HFFc6 (cell line): ENCODE measurements at regions not wholly inside any gene's neighbourhood (a gene's known extent, or its start where the extent isn't known, plus 50 kb on each side); places are given as distances from the start of the nearest gene placed in this dataset.

Experiments
- DNase-seq: peaks from one replicate; pipeline ENCODE4 v3.0.0-alpha.2; 2018
- H3K27ac Mint-ChIP-seq: 2 replicates; pipeline ENCODE4 v1.8.0; 2020; ENCODE audit warnings: mild to moderate bottlenecking, mixed read lengths
- H3K27me3 Mint-ChIP-seq: 2 replicates; pipeline ENCODE4 v1.8.0; 2021; ENCODE audit warnings: mild to moderate bottlenecking, moderate library complexity, mixed read lengths; ENCODE audit not compliant: insufficient read depth
- H3K36me3 Mint-ChIP-seq: 2 replicates; pipeline ENCODE4 v1.8.0; 2021; ENCODE audit warnings: low read depth, mixed read lengths
- H3K4me1 Mint-ChIP-seq: 2 replicates; pipeline ENCODE4 v1.8.0; 2020; ENCODE audit warnings: low read depth, mixed read lengths
- H3K4me3 Mint-ChIP-seq: 2 replicates; pipeline ENCODE4 v1.8.0; 2020; ENCODE audit warnings: mild to moderate bottlenecking, moderate library complexity, mixed read lengths
- H3K9me3 Mint-ChIP-seq: 2 replicates; pipeline ENCODE4 v1.8.0; 2020; ENCODE audit warnings: mild to moderate bottlenecking, mixed read lengths
- CTCF ChIP-seq: fragments of 200-600 bp; sonication (generic); IDR thresholded peaks from 2 replicates; pipeline ENCODE4 v1.5.0; 2021; ENCODE audit warnings: antibody characterized with exemption, mild to moderate bottlenecking

- Mint-ChIP-seq H3K27me3 (no peaks in the 10 kb centered on the region; the same call in 1 of the 2 replicates), H3K36me3 (peaks cover 17% of the 10 kb centered on the region; the same call in 1 of the 2 replicates), H3K4me1 (peaks cover 27% of the 10 kb centered on the region), H3K27ac (no peak overlapping the region), H3K9me3 (peaks cover 4% of the 10 kb centered on the region), H3K4me3 (no peak overlapping the region)
- no peak for TF ChIP-seq CTCF
- DNase-seq, result no peak
These were observed 138.1 kb upstream of the ADAMTSL1 start for GRCh38 chr9:18335825-18336224.

GRCh38 chr9:18338042-18338441 lies 135.9 kb upstream of the ADAMTSL1 start:
- no peak overlapping the region for H3K27ac Mint-ChIP-seq
- H3K36me3 Mint-ChIP-seq, result peaks cover 22% of the 10 kb centered on the region; the same call in 1 of the 2 replicates
- no peaks in the 10 kb centered on the region; the same call in 1 of the 2 replicates for H3K27me3 Mint-ChIP-seq
- peaks cover 7% of the 10 kb centered on the region for H3K9me3 Mint-ChIP-seq
- TF ChIP-seq CTCF, result no peak
- DNase-seq, result no peak
- H3K4me1 Mint-ChIP-seq, result peaks cover 21% of the 10 kb centered on the region
- no peak overlapping the region for H3K4me3 Mint-ChIP-seq

GRCh38 chr9:18343784-18344183 lies 130.2 kb upstream of the ADAMTSL1 start:
- no peak for TF ChIP-seq CTCF
- peaks cover 17% of the 10 kb centered on the region; the same call in 1 of the 2 replicates for H3K36me3 Mint-ChIP-seq
- no peak for DNase-seq

GRCh38 chr9:18346745-18347144 lies 127.2 kb upstream of the ADAMTSL1 start:
- no peaks in the 10 kb centered on the region; the same call in 1 of the 2 replicates for H3K27me3 Mint-ChIP-seq
- H3K4me3 Mint-ChIP-seq, result no peak overlapping the region
- peaks cover 19% of the 10 kb centered on the region for H3K4me1 Mint-ChIP-seq
- TF ChIP-seq CTCF, result no peak
- no peak for DNase-seq
- H3K36me3 Mint-ChIP-seq, result no peaks in the 10 kb centered on the region
- no peak overlapping the region for H3K27ac Mint-ChIP-seq
- H3K9me3 Mint-ChIP-seq, result no peaks in the 10 kb centered on the region

More at GRCh38 chr9:18343784-18344183, 130.2 kb upstream of the ADAMTSL1 start:
- Mint-ChIP-seq H3K4me1 (peaks cover 19% of the 10 kb centered on the region), H3K27ac (no peak overlapping the region), H3K27me3 (no peaks in the 10 kb centered on the region; the same call in 1 of the 2 replicates), H3K4me3 (no peak overlapping the region), H3K9me3 (peaks cover 7% of the 10 kb centered on the region)

- no peaks in the 10 kb centered on the region for H3K9me3 Mint-ChIP-seq
These were observed 126.4 kb upstream of the ADAMTSL1 start for GRCh38 chr9:18347386-18348082.

More at GRCh38 chr9:18347386-18348082, 126.4 kb upstream of the ADAMTSL1 start:
- H3K27ac Mint-ChIP-seq, result no peak overlapping the region
- no peak for TF ChIP-seq CTCF
- H3K4me1 Mint-ChIP-seq, result peaks cover 19% of the 10 kb centered on the region
- DNase-seq, result peak; percentile 21
- H3K27me3 Mint-ChIP-seq, result no peaks in the 10 kb centered on the region; the same call in 1 of the 2 replicates
- no peaks in the 10 kb centered on the region for H3K36me3 Mint-ChIP-seq
- no peak overlapping the region for H3K4me3 Mint-ChIP-seq
